Testis (tissue), 2 donors: ENCODE measurements at regions not wholly inside any gene's neighbourhood (a gene's known extent, or its start where the extent isn't known, plus 50 kb on each side); places are given as distances from the start of the nearest gene placed in this dataset.

Experiments
- CTCF ChIP-seq, 3 experiments: fragments of 450-650 bp in 2 of 3; fragments of 200-600 bp in 1 of 3; sonication (generic) in 1 of 3; IDR thresholded peaks; one replicate each; pipeline ENCODE4 v1.5.1; 2016 to 2019; ENCODE audit warnings: antibody characterized with exemption in 3 of 3, mild to moderate bottlenecking in 2 of 3, moderate library complexity in 1 of 3
- POLR2A ChIP-seq: fragments of 450-650 bp; IDR thresholded peaks from one replicate; pipeline ENCODE4 v1.6.1; 2017; ENCODE audit warnings: antibody characterized with exemption, mild to moderate bottlenecking, moderate library complexity

GRCh38 chr2:60621688-60622429, 68.4 kb upstream of the BCL11A start:
- TF ChIP-seq CTCF (IDR thresholded peaks at IDR 0.05): no peak
- TF ChIP-seq POLR2A: no peak
